ENCODE measurements at regions not wholly inside any gene's neighbourhood (a gene's known extent, or its start where the extent isn't known, plus 50 kb on each side); places are given as distances from the start of the nearest gene placed in this dataset.

GRCh38 chr5:180411948-180412347 lies 58.8 kb upstream of the GFPT2 start:
- no peak for TF ChIP-seq CTCF (IDR thresholded peaks at IDR 0.05)
- ATAC-seq = no peak
- no peaks in the 10 kb centered on the region for H3K27me3 ChIP-seq
- peaks cover 0 to 3% of the 10 kb centered on the region in 2 donors for H3K9me3 ChIP-seq
- H3K27ac ChIP-seq = no peak overlapping the region
- H3K36me3 ChIP-seq = no peaks in the 10 kb centered on the region
- H3K4me3 ChIP-seq = no peak overlapping the region
- intact Hi-C loops (cut with DNase I) = no loop called here
- H3K4me1 ChIP-seq = no peaks in the 10 kb centered on the region
- no peak for DNase-seq

- Histone ChIP-seq H3K27me3 (no peaks in the 10 kb centered on the region), H3K4me3 (no peak overlapping the region), H3K4me1 (no peaks in the 10 kb centered on the region), H3K36me3 (no peaks in the 10 kb centered on the region), H3K27ac (no peak overlapping the region), H3K9me3 (peaks cover 0 to 3% of the 10 kb centered on the region in 2 donors)
- no peak for DNase-seq
- ATAC-seq = no peak
- no peak for TF ChIP-seq CTCF (IDR thresholded peaks at IDR 0.05)
- intact Hi-C loops (cut with DNase I) = no loop called here
Measured at GRCh38 chr5:180414176-180414575, 61.0 kb upstream of the GFPT2 start.

- no peaks in the 10 kb centered on the region for H3K36me3 ChIP-seq
- intact Hi-C loops (cut with DNase I) = no loop called here
- H3K4me3 ChIP-seq = no peak overlapping the region
- no peak for TF ChIP-seq CTCF (IDR thresholded peaks at IDR 0.05)
- H3K27ac ChIP-seq = no peak overlapping the region
- no peaks in the 10 kb centered on the region for H3K9me3 ChIP-seq
- no peaks in the 10 kb centered on the region for H3K4me1 ChIP-seq
- no peak for DNase-seq
- no peak for ATAC-seq
- H3K27me3 ChIP-seq = no peaks in the 10 kb centered on the region
Measured at GRCh38 chr5:180421672-180422071, 68.5 kb upstream of the GFPT2 start.

- no peak for TF ChIP-seq CTCF (IDR thresholded peaks at IDR 0.05)
- intact Hi-C loops (cut with DNase I) = no loop called here
- Histone ChIP-seq H3K27me3 (no peaks in the 10 kb centered on the region), H3K36me3 (no peaks in the 10 kb centered on the region), H3K4me1 (no peaks in the 10 kb centered on the region), H3K9me3 (no peaks in the 10 kb centered on the region), H3K4me3 (no peak overlapping the region), H3K27ac (no peak overlapping the region)
- no peak for DNase-seq
- no peak for ATAC-seq
Measured at GRCh38 chr5:180423133-180423532, 70.0 kb upstream of the GFPT2 start.

- intact Hi-C loops (cut with DNase I) = no loop called here
- Histone ChIP-seq H3K27ac (no peak overlapping the region), H3K4me3 (no peak overlapping the region), H3K27me3 (no peaks in the 10 kb centered on the region), H3K36me3 (no peaks in the 10 kb centered on the region), H3K9me3 (no peaks in the 10 kb centered on the region), H3K4me1 (no peaks in the 10 kb centered on the region)
- ATAC-seq = no peak
- no peak for DNase-seq
- TF ChIP-seq CTCF (IDR thresholded peaks at IDR 0.05) = no peak
Measured at GRCh38 chr5:180423598-180423997, 70.5 kb upstream of the GFPT2 start.

Measured in left lung (tissue), 4 donors.